Loucy (cell line): ENCODE measurements at regions not wholly inside any gene's neighbourhood (a gene's known extent, or its start where the extent isn't known, plus 50 kb on each side); places are given as distances from the start of the nearest gene placed in this dataset.
"Not testable (repeated sequence)": the region's sequence is repeated elsewhere in the genome, so short reads cannot be mapped to it uniquely, and the experiment has no call there.

ENCODE experiments used
- CTCF ChIP-seq: fragments of 200-600 bp; sonication (generic); conservative IDR thresholded peaks from 2 replicates; pipeline ENCODE4 v1.5.1; 2014; ENCODE audit warnings: mild to moderate bottlenecking, antibody characterized with exemption, low read length
- EZH2phosphoT487 ChIP-seq: fragments of 200-600 bp; IDR thresholded peaks from 2 replicates; pipeline ENCODE4 v1.6.1; 2018; ENCODE audit warnings: antibody characterized with exemption, mild to moderate bottlenecking, moderate library complexity, borderline replicate concordance

DNA sequence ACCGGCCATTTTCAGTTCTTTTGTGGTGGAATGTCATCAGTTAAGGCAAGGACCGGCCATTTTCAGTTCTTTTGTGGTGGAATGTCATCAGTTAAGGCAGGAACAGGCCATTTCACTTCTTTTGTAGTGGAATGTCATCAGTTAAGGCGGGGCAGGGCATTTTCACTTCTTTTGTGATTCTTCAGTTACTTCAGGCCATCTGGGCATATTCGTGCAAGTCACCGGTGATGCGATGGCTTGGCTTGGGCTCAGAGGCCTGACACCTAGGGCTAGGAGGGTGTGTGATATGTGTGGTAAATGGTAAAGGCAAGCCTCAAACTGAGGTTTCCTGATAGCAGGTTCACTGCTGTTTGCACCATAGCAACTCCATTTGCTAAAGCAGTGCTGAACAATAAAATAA, 293.2 kb upstream of the SEMA6A start:
- TF ChIP-seq CTCF, EZH2phosphoT487: not testable (repeated sequence)
